OCI-LY1 (cell line): ENCODE measurements at regions not wholly inside any gene's neighbourhood (a gene's known extent, or its start where the extent isn't known, plus 50 kb on each side); places are given as distances from the start of the nearest gene placed in this dataset.

Experiments used
- H2AFZ ChIP-seq: fragments of 200-600 bp; sonication (generic), shearing (Covaris generic); 2 replicates; pipeline ENCODE4 v1.6.0; 2014; ENCODE audit warnings: antibody characterized with exemption, mild to moderate bottlenecking, low read length
- H3F3A ChIP-seq: fragments of 200-600 bp; sonication (generic), shearing (Covaris generic); 2 replicates; pipeline ENCODE4 v1.6.0; 2014; ENCODE audit warnings: mild to moderate bottlenecking, antibody characterized with exemption, low read length, moderate library complexity; ENCODE audit not compliant: insufficient read depth
- H3K27ac ChIP-seq: fragments of 200-600 bp; sonication (generic); 2 replicates; pipeline ENCODE4 v1.5.1; 2014; ENCODE audit warnings: low read length, mixed run types, mild to moderate bottlenecking, low read depth; ENCODE audit not compliant: poor library complexity, severe bottlenecking
- H3K27me3 ChIP-seq: fragments of 200-600 bp; sonication (generic); 2 replicates; pipeline ENCODE4 v1.6.0; 2014; ENCODE audit warnings: antibody characterized with exemption, mild to moderate bottlenecking, low read length, moderate library complexity; ENCODE audit not compliant: insufficient read depth
- H3K36me3 ChIP-seq: fragments of 200-600 bp; sonication (generic); 2 replicates; pipeline ENCODE4 v1.6.1; 2014; ENCODE audit warnings: mild to moderate bottlenecking, antibody characterized with exemption, low read length, moderate library complexity, mixed read lengths; ENCODE audit not compliant: insufficient read depth
- H3K4me1 ChIP-seq: fragments of 200-600 bp; sonication (generic); 2 replicates; pipeline ENCODE4 v1.5.1; 2014; ENCODE audit warnings: mild to moderate bottlenecking, low read length, moderate library complexity; ENCODE audit not compliant: insufficient read depth, severe bottlenecking
- H3K4me2 ChIP-seq: fragments of 200-600 bp; sonication (generic), shearing (Covaris generic); 2 replicates; pipeline ENCODE4 v1.6.1; 2014; ENCODE audit warnings: low read length
- H3K4me3 ChIP-seq: fragments of 200-600 bp; sonication (generic); 2 replicates; pipeline ENCODE4 v1.5.1; 2014; ENCODE audit warnings: low read length, low read depth, mild to moderate bottlenecking, mixed read lengths; ENCODE audit not compliant: poor library complexity, severe bottlenecking
- H3K79me2 ChIP-seq: fragments of 200-600 bp; shearing (Covaris generic); 2 replicates; pipeline ENCODE4 v1.6.1; 2016; ENCODE audit warnings: mixed run types, low read length, mixed read lengths; ENCODE audit not compliant: insufficient read depth
- H3K9ac ChIP-seq: fragments of 200-600 bp; sonication (generic), shearing (Covaris generic); 2 replicates; pipeline ENCODE4 v1.6.1; 2014; ENCODE audit warnings: mild to moderate bottlenecking, low read length, mixed read lengths
- H3K9me2 ChIP-seq: fragments of 200-600 bp; sonication (generic), shearing (Covaris generic); 2 replicates; pipeline ENCODE4 v1.6.1; 2014; ENCODE audit warnings: low read depth, mild to moderate bottlenecking, low read length, mixed read lengths
- H3K9me3 ChIP-seq: fragments of 200-600 bp; shearing (Covaris generic); 2 replicates; pipeline ENCODE4 v1.6.1; 2014; ENCODE audit warnings: low read length, mixed read lengths
- H4K20me1 ChIP-seq: fragments of 200-600 bp; sonication (generic), shearing (Covaris generic); 2 replicates; pipeline ENCODE4 v1.6.0; 2016; ENCODE audit warnings: mild to moderate bottlenecking, low read length; ENCODE audit not compliant: insufficient read depth
- CTCF ChIP-seq: fragments of 200-600 bp; sonication (generic), shearing (Covaris generic); IDR thresholded peaks from 2 replicates; pipeline ENCODE4 v1.5.1; 2017; ENCODE audit warnings: mild to moderate bottlenecking, antibody characterized with exemption, low read length, moderate library complexity, mixed read lengths
- EZH2 ChIP-seq: fragments of 200-600 bp; sonication (generic), shearing (Covaris generic); IDR thresholded peaks from 2 replicates; pipeline ENCODE4 v1.8.0; 2017; ENCODE audit warnings: borderline replicate concordance, mixed run types, mild to moderate bottlenecking, antibody characterized with exemption, low read length, moderate library complexity, mixed read lengths

DNA sequence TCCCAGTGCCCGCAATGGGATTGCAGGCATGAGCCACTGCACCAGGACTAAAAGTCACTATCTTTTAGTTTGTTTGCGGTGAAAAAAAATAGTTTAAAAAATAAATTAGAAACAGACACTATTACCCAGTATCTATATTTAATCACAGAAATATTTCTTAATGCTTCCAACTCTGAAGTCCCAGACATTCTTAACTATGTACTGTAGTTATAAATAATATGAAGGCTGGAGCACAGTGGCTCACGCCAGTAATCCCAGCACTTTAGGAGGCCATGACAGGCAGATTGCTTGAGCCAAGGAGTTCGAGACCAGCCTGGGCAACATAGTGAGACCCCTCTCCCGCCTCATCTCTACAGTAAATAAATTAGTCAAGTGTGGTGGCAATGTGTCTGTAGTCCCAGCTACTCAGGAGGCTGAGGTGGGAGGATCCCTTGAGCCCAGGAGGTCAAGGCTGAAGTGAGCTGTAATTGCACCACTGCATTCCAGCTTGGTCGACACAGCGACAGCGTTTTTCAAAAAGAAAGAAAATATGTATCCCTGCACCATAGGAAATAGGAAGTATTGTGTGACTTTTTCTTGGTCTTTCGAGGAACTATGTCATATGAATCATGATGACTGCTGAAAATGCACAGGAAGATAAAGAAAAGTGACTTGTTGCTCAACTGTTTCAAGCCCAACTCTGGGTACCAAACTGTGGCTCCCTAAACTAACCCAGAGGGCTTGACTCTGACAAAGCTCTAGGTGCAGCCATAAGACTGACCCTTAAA lies 74.9 kb upstream of the STEAP1B start:
- no peaks in the 10 kb centered on the region for H3K79me2 ChIP-seq
- H4K20me1 ChIP-seq = no peaks in the 10 kb centered on the region
- H3K27ac ChIP-seq = no peak overlapping the region
- H3K36me3 ChIP-seq = no peaks in the 10 kb centered on the region
- no peak overlapping the region for H2AFZ ChIP-seq
- H3F3A ChIP-seq = no peaks in the 10 kb centered on the region
- H3K9me2 ChIP-seq = no peaks in the 10 kb centered on the region
- H3K9ac ChIP-seq = no peak overlapping the region
- TF ChIP-seq EZH2 = no peak
- no peak overlapping the region for H3K4me2 ChIP-seq
- H3K27me3 ChIP-seq = no peaks in the 10 kb centered on the region
- H3K9me3 ChIP-seq = no peaks in the 10 kb centered on the region
- H3K4me3 ChIP-seq = no peak overlapping the region
- H3K4me1 ChIP-seq = no peaks in the 10 kb centered on the region

- H4K20me1 ChIP-seq = no peaks in the 10 kb centered on the region
- no peak overlapping the region for H3K9ac ChIP-seq
- no peaks in the 10 kb centered on the region for H3K9me3 ChIP-seq
- H3F3A ChIP-seq = no peaks in the 10 kb centered on the region
- H3K27ac ChIP-seq = no peak overlapping the region
- H2AFZ ChIP-seq = no peak overlapping the region
- H3K79me2 ChIP-seq = no peaks in the 10 kb centered on the region
- H3K9me2 ChIP-seq = no peaks in the 10 kb centered on the region
- no peaks in the 10 kb centered on the region for H3K4me1 ChIP-seq
- no peak overlapping the region for H3K4me3 ChIP-seq
- H3K36me3 ChIP-seq = no peaks in the 10 kb centered on the region
- H3K27me3 ChIP-seq = no peaks in the 10 kb centered on the region; the same call in 1 of the 2 replicates
- TF ChIP-seq CTCF = no peak
- no peak for TF ChIP-seq EZH2
- H3K4me2 ChIP-seq = no peak overlapping the region
Measured at GRCh38 chr7:22572937-22573336, 72.9 kb upstream of the STEAP1B start.

- H3K9ac ChIP-seq = no peak overlapping the region
Measured at GRCh38 chr7:22572292-22572691, 72.3 kb upstream of the STEAP1B start.

More at GRCh38 chr7:22572292-22572691, 72.3 kb upstream of the STEAP1B start:
- no peak for TF ChIP-seq CTCF
- no peak for TF ChIP-seq EZH2
- Histone ChIP-seq H3K36me3 (no peaks in the 10 kb centered on the region), H3K4me3 (no peak overlapping the region), H3K9me3 (no peaks in the 10 kb centered on the region), H2AFZ (no peak overlapping the region), H3F3A (no peaks in the 10 kb centered on the region), H3K4me2 (no peak overlapping the region), H3K4me1 (no peaks in the 10 kb centered on the region), H3K27ac (no peak overlapping the region), H3K27me3 (no peaks in the 10 kb centered on the region; the same call in 1 of the 2 replicates), H4K20me1 (no peaks in the 10 kb centered on the region), H3K79me2 (no peaks in the 10 kb centered on the region), H3K9me2 (no peaks in the 10 kb centered on the region)
